Kidney (tissue), 13 donors: ENCODE measurements at regions not wholly inside any gene's neighbourhood (a gene's known extent, or its start where the extent isn't known, plus 50 kb on each side); places are given as distances from the start of the nearest gene placed in this dataset.
A peak's percentile ranks its signal among the peaks of the same experiment; 100 is the strongest.

Experiments
- DNase-seq, 5 donors: peaks; one replicate each; pipeline ENCODE4 v3.0.0-alpha.2; 2013 to 2020
- FAIRE-seq: peaks from 2 replicates; lab custom pipeline; 2012; peaks lifted over from hg19 to GRCh38; lab: Jason Lieb, UNC
- H3K27ac ChIP-seq, 2 donors: one replicate each; pipeline ENCODE4 v1.7.0; 2013; ENCODE audit warnings: low read depth in 2 of 2, low read length in 2 of 2, inconsistent platforms in 1 of 2
- H3K27me3 ChIP-seq: one replicate; pipeline ENCODE4 v1.7.1; 2013; ENCODE audit warnings: low read length, inconsistent platforms; ENCODE audit not compliant: control insufficient read depth, insufficient read depth
- H3K36me3 ChIP-seq, 3 donors: one replicate each; pipeline versions ENCODE4 v1.7.0 to v1.7.1; 2013; ENCODE audit warnings: low read length in 3 of 3, control low read depth in 1 of 3, inconsistent platforms in 1 of 3; ENCODE audit not compliant: insufficient read depth in 3 of 3, control insufficient read depth in 2 of 3
- H3K4me1 ChIP-seq, 3 donors: one replicate each; pipeline versions ENCODE4 v1.7.0 to v1.7.1; 2013; ENCODE audit warnings: low read length in 3 of 3, inconsistent platforms in 1 of 3, low read depth in 1 of 3; ENCODE audit not compliant: control insufficient read depth in 2 of 3, insufficient read depth in 2 of 3
- H3K4me3 ChIP-seq, 3 donors: one replicate each; pipeline versions ENCODE4 v1.7.0 to v1.8.1; 2013; ENCODE audit warnings: low read length in 3 of 3, control low read depth in 1 of 3, inconsistent platforms in 1 of 3
- H3K9ac ChIP-seq, 3 donors: one replicate each; pipeline versions ENCODE4 v1.7.0 to v1.7.1; 2013; ENCODE audit warnings: low read length in 3 of 3, control low read depth in 1 of 3, inconsistent platforms in 1 of 3
- H3K9me3 ChIP-seq, 3 donors: one replicate each; pipeline versions ENCODE4 v1.7.0 to v1.7.1; 2013; ENCODE audit warnings: low read length in 3 of 3, control low read depth in 1 of 3, inconsistent platforms in 1 of 3; ENCODE audit not compliant: control insufficient read depth in 2 of 3, insufficient read depth in 1 of 3
- CTCF ChIP-seq: IDR thresholded peaks from 3 replicates; pipeline ENCODE4 v1.5.1; 2012; ENCODE audit warnings: mild to moderate bottlenecking, moderate library complexity, borderline replicate concordance; ENCODE audit not compliant: insufficient read depth; ENCODE audit errors: extremely low read depth
- intact Hi-C: fragments of 100-400 bp; cut with DNase I; formaldehyde crosslinking; loops from one replicate; pipeline ENCODE4 v1.11.1; 2022
- donor health status: control.
- donor health status: control.
- donor health status: control.
- donor health status: control.
- donor health status: control.
- donor health status: DM: yes; HTN: yes; CAD: no.
- donor health status: Normal renal cell carcinoma (clear cell type).

- H3K27me3 ChIP-seq, result no peaks in the 10 kb centered on the region
- no peak overlapping the region for H3K4me3 ChIP-seq
- FAIRE-seq, result peak; percentile 95
- no peaks in the 10 kb centered on the region for H3K4me1 ChIP-seq
- no peak overlapping the region for H3K9ac ChIP-seq
- intact Hi-C loops, result loop anchor here (10.0 kb wide), 1 partner anchor 615 kb away; no protein-coding TSS in a partner anchor
- DNase-seq, result peak in 3 of 5 donors; percentile 37 to 90 (median 84)
- peak; percentile 63 for TF ChIP-seq CTCF
- no peaks in the 10 kb centered on the region for H3K36me3 ChIP-seq
- H3K9me3 ChIP-seq, result no peaks in the 10 kb centered on the region
- H3K27ac ChIP-seq, result no peak overlapping the region
Measured at GRCh38 chr9:71249729-71250317, 128.4 kb upstream of the TRPM3 start.

- Histone ChIP-seq H3K36me3 (no peaks in the 10 kb centered on the region), H3K9me3 (no peaks in the 10 kb centered on the region), H3K27ac (no peak overlapping the region), H3K4me3 (no peak overlapping the region), H3K9ac (no peak overlapping the region), H3K4me1 (no peaks in the 10 kb centered on the region), H3K27me3 (no peaks in the 10 kb centered on the region)
- FAIRE-seq (no peak), DNase-seq (no peak)
- TF ChIP-seq CTCF, result no peak
- intact Hi-C loops, result no loop called here
Measured at GRCh38 chr9:71245651-71246050, 124.2 kb upstream of the TRPM3 start.

GRCh38 chr9:71243951-71244350 is 122.5 kb upstream of the TRPM3 start:
- FAIRE-seq, result no peak
- no peak overlapping the region for H3K27ac ChIP-seq
- H3K4me1 ChIP-seq, result no peaks in the 10 kb centered on the region
- intact Hi-C loops, result no loop called here
- no peaks in the 10 kb centered on the region for H3K9me3 ChIP-seq
- DNase-seq, result no peak
- TF ChIP-seq CTCF, result no peak
- no peaks in the 10 kb centered on the region for H3K36me3 ChIP-seq
- no peaks in the 10 kb centered on the region for H3K27me3 ChIP-seq
- no peak overlapping the region for H3K9ac ChIP-seq
- H3K4me3 ChIP-seq, result no peak overlapping the region

GRCh38 chr9:71242081-71242480 is 120.7 kb upstream of the TRPM3 start:
- Histone ChIP-seq H3K9me3 (no peaks in the 10 kb centered on the region), H3K27me3 (no peaks in the 10 kb centered on the region), H3K4me3 (no peak overlapping the region), H3K36me3 (no peaks in the 10 kb centered on the region), H3K9ac (no peak overlapping the region), H3K27ac (no peak overlapping the region), H3K4me1 (no peaks in the 10 kb centered on the region)
- intact Hi-C loops, result no loop called here
- no peak for TF ChIP-seq CTCF
- FAIRE-seq (no peak), DNase-seq (no peak)
